CD4-positive, alpha-beta T cell treated with Interleukin-12 subunit alpha and Interleukin-12 subunit beta, for 1 hour (primary cell): ENCODE measurements at regions not wholly inside any gene's neighbourhood (a gene's known extent, or its start where the extent isn't known, plus 50 kb on each side); places are given as distances from the start of the nearest gene placed in this dataset.

Experiments used
- DNase-seq: peaks from one replicate; pipeline ENCODE4 v3.0.0-alpha.2; 2020

- no peak for DNase-seq
Observed at GRCh38 chr10:57294698-57295097, 933.6 kb upstream of the ZWINT start.

- DNase-seq = no peak
Observed at GRCh38 chr10:57288754-57289153, 927.7 kb upstream of the ZWINT start.

GRCh38 chr10:57262892-57263291, 901.8 kb upstream of the ZWINT start:
- no peak for DNase-seq

GRCh38 chr10:57260175-57260574, 899.1 kb upstream of the ZWINT start:
- no peak for DNase-seq

GRCh38 chr10:57249615-57250281, 888.7 kb upstream of the ZWINT start:
- no peak for DNase-seq

GRCh38 chr10:57247271-57247670, 886.2 kb upstream of the ZWINT start:
- no peak for DNase-seq

GRCh38 chr10:57225920-57226319, 864.9 kb upstream of the ZWINT start:
- no peak for DNase-seq

GRCh38 chr10:57224811-57225210, 863.8 kb upstream of the ZWINT start:
- no peak for DNase-seq

- DNase-seq = no peak
Observed at GRCh38 chr10:57222603-57223002, 861.5 kb upstream of the ZWINT start.

- DNase-seq = no peak
Observed at GRCh38 chr10:57222129-57222528, 861.1 kb upstream of the ZWINT start.

- no peak for DNase-seq
Observed at GRCh38 chr10:57221674-57222073, 860.6 kb upstream of the ZWINT start.

GRCh38 chr10:57218382-57218781, 857.3 kb upstream of the ZWINT start:
- DNase-seq = no peak

GRCh38 chr10:57202356-57202755, 841.3 kb upstream of the ZWINT start:
- no peak for DNase-seq

GRCh38 chr10:57188846-57189245, 827.8 kb upstream of the ZWINT start:
- DNase-seq = no peak

GRCh38 chr10:57186201-57186600, 825.1 kb upstream of the ZWINT start:
- no peak for DNase-seq

- no peak for DNase-seq
Observed at GRCh38 chr10:57169597-57169996, 808.5 kb upstream of the ZWINT start.

GRCh38 chr10:57168611-57169240, 807.7 kb upstream of the ZWINT start:
- DNase-seq = no peak

- no peak for DNase-seq
Observed at GRCh38 chr10:57165671-57166070, 804.6 kb upstream of the ZWINT start.

GRCh38 chr10:57162231-57162630, 801.2 kb upstream of the ZWINT start:
- no peak for DNase-seq

GRCh38 chr10:57161157-57161556, 800.1 kb upstream of the ZWINT start:
- no peak for DNase-seq

- no peak for DNase-seq
Observed at GRCh38 chr10:57145548-57145947, 784.5 kb upstream of the ZWINT start.

- no peak for DNase-seq
Observed at GRCh38 chr10:57142925-57143576, 782.0 kb upstream of the ZWINT start.

GRCh38 chr10:57141708-57142107, 780.6 kb upstream of the ZWINT start:
- no peak for DNase-seq

GRCh38 chr10:57119684-57120083, 758.6 kb upstream of the ZWINT start:
- no peak for DNase-seq
